Skeletal muscle cell (primary cell): ENCODE measurements at regions not wholly inside any gene's neighbourhood (a gene's known extent, or its start where the extent isn't known, plus 50 kb on each side); places are given as distances from the start of the nearest gene placed in this dataset.
"Not testable (repeated sequence)": the region's sequence is repeated elsewhere in the genome, so short reads cannot be mapped to it uniquely, and the experiment has no call there.

ENCODE experiments used
- DNase-seq: peaks from one replicate; pipeline ENCODE4 v3.0.0-alpha.2; 2010; ENCODE audit warnings: low read depth
- H3K4me3 ChIP-seq: 2 replicates; pipeline ENCODE4 v1.5.1; 2011; ENCODE audit warnings: low read depth, mild to moderate bottlenecking, control low read depth, low read length, moderate library complexity

GRCh38 chrY:26167332-26167731, 545.4 kb downstream of the CDY1 start:
- H3K4me3 ChIP-seq, DNase-seq: not testable (repeated sequence)

GRCh38 chrY:26179326-26179725, 557.4 kb downstream of the CDY1 start:
- DNase-seq, H3K4me3 ChIP-seq: not testable (repeated sequence)

- H3K4me3 ChIP-seq = not testable (repeated sequence)
Observed at GRCh38 chrY:26224974-26225373, 603.1 kb downstream of the CDY1 start.

GRCh38 chrY:26225468-26225867, 603.6 kb downstream of the CDY1 start:
- DNase-seq, H3K4me3 ChIP-seq: not testable (repeated sequence)

More at GRCh38 chrY:26224974-26225373, 603.1 kb downstream of the CDY1 start:
- not testable (repeated sequence) for DNase-seq

GRCh38 chrY:26240944-26241343, 619.0 kb downstream of the CDY1 start:
- H3K4me3 ChIP-seq, DNase-seq: not testable (repeated sequence)

- DNase-seq, H3K4me3 ChIP-seq: not testable (repeated sequence)
Observed at GRCh38 chrY:26254262-26254661, 632.3 kb downstream of the CDY1 start.

GRCh38 chrY:26265449-26265848, 643.5 kb downstream of the CDY1 start:
- DNase-seq, H3K4me3 ChIP-seq: not testable (repeated sequence)

GRCh38 chrY:26268421-26268820, 646.5 kb downstream of the CDY1 start:
- not testable (repeated sequence) for DNase-seq

GRCh38 chrY:26268934-26269333, 647.0 kb downstream of the CDY1 start:
- H3K4me3 ChIP-seq, DNase-seq: not testable (repeated sequence)

More at GRCh38 chrY:26268421-26268820, 646.5 kb downstream of the CDY1 start:
- not testable (repeated sequence) for H3K4me3 ChIP-seq

GRCh38 chrY:26273089-26273488, 651.2 kb downstream of the CDY1 start:
- DNase-seq, H3K4me3 ChIP-seq: not testable (repeated sequence)

GRCh38 chrY:26306046-26306445, 684.1 kb downstream of the CDY1 start:
- H3K4me3 ChIP-seq, DNase-seq: not testable (repeated sequence)

- not testable (repeated sequence) for H3K4me3 ChIP-seq, DNase-seq
Observed at GRCh38 chrY:26306630-26307385, 684.9 kb downstream of the CDY1 start.

- DNase-seq, H3K4me3 ChIP-seq: not testable (repeated sequence)
Observed at GRCh38 chrY:26308308-26308707, 686.4 kb downstream of the CDY1 start.

GRCh38 chrY:26315065-26315464, 693.1 kb downstream of the CDY1 start:
- not testable (repeated sequence) for DNase-seq, H3K4me3 ChIP-seq

GRCh38 chrY:26319488-26320202, 697.7 kb downstream of the CDY1 start:
- H3K4me3 ChIP-seq, DNase-seq: not testable (repeated sequence)

GRCh38 chrY:26322756-26323155, 700.8 kb downstream of the CDY1 start:
- not testable (repeated sequence) for DNase-seq, H3K4me3 ChIP-seq

- not testable (repeated sequence) for DNase-seq, H3K4me3 ChIP-seq
Observed at GRCh38 chrY:26352931-26353330, 731.0 kb downstream of the CDY1 start.

- DNase-seq = no peak
- no peak overlapping the region for H3K4me3 ChIP-seq
Observed at GRCh38 chrY:26354191-26354590, 732.3 kb downstream of the CDY1 start.

GRCh38 chrY:26359869-26360268, 738.0 kb downstream of the CDY1 start:
- H3K4me3 ChIP-seq, DNase-seq: not testable (repeated sequence)

GRCh38 chrY:26360472-26360871, 738.6 kb downstream of the CDY1 start:
- not testable (repeated sequence) for H3K4me3 ChIP-seq, DNase-seq
